GM18511 (cell line): ENCODE measurements at regions not wholly inside any gene's neighbourhood (a gene's known extent, or its start where the extent isn't known, plus 50 kb on each side); places are given as distances from the start of the nearest gene placed in this dataset.

Experiments
- ATAC-seq: cut with Tn5 transposase; IDR thresholded peaks from one replicate; pipeline ENCODE4 v1.9.1; 2021; ENCODE audit warnings: mild to moderate bottlenecking, moderate library complexity; ENCODE audit not compliant: unreplicated experiment

GRCh38 chr1:94708299-94708685, 111.9 kb upstream of the SLC44A3 start:
- ATAC-seq = no peak

- ATAC-seq = no peak
Observed at GRCh38 chr1:94707321-94708298, 112.5 kb upstream of the SLC44A3 start.

GRCh38 chr1:94702442-94702815, 117.7 kb upstream of the SLC44A3 start:
- ATAC-seq = no peak

- no peak for ATAC-seq
Observed at GRCh38 chr1:94701796-94702441, 118.2 kb upstream of the SLC44A3 start.

- no peak for ATAC-seq
Observed at GRCh38 chr1:94698759-94699502, 121.2 kb upstream of the SLC44A3 start.

- ATAC-seq = no peak
Observed at GRCh38 chr1:94698356-94698755, 121.8 kb upstream of the SLC44A3 start.

- ATAC-seq = no peak
Observed at GRCh38 chr1:94697839-94698238, 122.3 kb upstream of the SLC44A3 start.

- no peak for ATAC-seq
Observed at GRCh38 chr1:94694226-94694915, 125.8 kb upstream of the SLC44A3 start.

- ATAC-seq = no peak
Observed at GRCh38 chr1:94693435-94693834, 126.7 kb upstream of the SLC44A3 start.

GRCh38 chr1:94693029-94693428, 127.1 kb upstream of the SLC44A3 start:
- no peak for ATAC-seq

GRCh38 chr1:94688646-94689045, 131.5 kb upstream of the SLC44A3 start:
- no peak for ATAC-seq

GRCh38 chr1:94686882-94687281, 133.3 kb upstream of the SLC44A3 start:
- no peak for ATAC-seq

GRCh38 chr1:94684690-94685250, 135.4 kb upstream of the SLC44A3 start:
- no peak for ATAC-seq

GRCh38 chr1:94683886-94684285, 136.3 kb upstream of the SLC44A3 start:
- ATAC-seq = no peak

- ATAC-seq = no peak
Observed at GRCh38 chr1:94680039-94680377, 138.4 kb upstream of the F3 start.

- ATAC-seq = no peak
Observed at GRCh38 chr1:94679332-94680038, 137.9 kb upstream of the F3 start.

GRCh38 chr1:94678202-94678848, 136.8 kb upstream of the F3 start:
- ATAC-seq = no peak

- no peak for ATAC-seq
Observed at GRCh38 chr1:94677714-94678113, 136.2 kb upstream of the F3 start.

GRCh38 chr1:94677087-94677486, 135.5 kb upstream of the F3 start:
- no peak for ATAC-seq

- ATAC-seq = no peak
Observed at GRCh38 chr1:94676686-94677085, 135.1 kb upstream of the F3 start.
